K562 (cell line): ENCODE measurements at regions not wholly inside any gene's neighbourhood (a gene's known extent, or its start where the extent isn't known, plus 50 kb on each side); places are given as distances from the start of the nearest gene placed in this dataset.
A peak's percentile ranks its signal among the peaks of the same experiment; 100 is the strongest.

Experiments
- ATAC-seq: fragments of 200-7000 bp; cut with Tn5 transposase; 3 replicates; pipeline ENCODE4 v1.9.1; 2020; ENCODE audit warnings: moderate library complexity
- BruUV-seq: library from RNA; stranded (reverse); fragments of 400-500 nt; replicated peaks from 2 replicates; lab custom pipeline; 2021; lab: Mats Ljungman, UMichigan
- CTCF ChIA-PET: fragments of 300-600 bp; formaldehyde crosslinking; extraction: SDS; loops from one replicate; lab custom pipeline; 2021; ENCODE audit warnings: low intra/inter-chr PET ratio; lab: Yijun Ruan, JAX
- POLR2A ChIA-PET: fragments of 300-600, 350-650 bp; sonication (Branson Sonifier 250); formaldehyde crosslinking; extraction: SDS; loops from one replicate; lab custom pipeline; 2021; ENCODE audit warnings: antibody characterized with exemption, inconsistent platforms; lab: Yijun Ruan, JAX
- DNase-seq, 4 experiments: peaks; one replicate each; pipeline versions ENCODE4 v3.0.0 to v3.0.0-alpha.2; 2011 to 2018; ENCODE audit warnings: low spot score in 3 of 4, mixed read lengths in 3 of 4; ENCODE audit errors: extremely low read depth in 1 of 4
- FAIRE-seq: peaks from 2 replicates; lab custom pipeline; 2011; peaks lifted over from hg19 to GRCh38; lab: Jason Lieb, UNC
- H2AFZ ChIP-seq: 2 replicates; pipeline ENCODE4 v1.6.0; 2011; ENCODE audit warnings: low read depth, low read length, control low read depth, inconsistent platforms
- H3K27ac ChIP-seq: fragments of 200-600 bp; 3 replicates; pipeline ENCODE4 v1.8.0; 2011; ENCODE audit warnings: low read depth, mild to moderate bottlenecking, control low read depth, inconsistent platforms, low read length, moderate library complexity, mixed read lengths; ENCODE audit errors: extremely low read depth
- H3K27me3 ChIP-seq, 2 experiments: fragments of 300-600 bp in 1 of 2; 2 replicates in 1 of 2; 3 replicates in 1 of 2; pipeline versions ENCODE4 v1.6.0 to v1.8.0; 2011; ENCODE audit warnings: inconsistent platforms in 2 of 2, low read length in 2 of 2, mild to moderate bottlenecking in 1 of 2, mixed read lengths in 1 of 2, moderate library complexity in 1 of 2; ENCODE audit not compliant: control insufficient read depth in 2 of 2, insufficient read depth in 2 of 2
- H3K36me3 ChIP-seq: fragments of 300-600 bp; 3 replicates; pipeline ENCODE4 v1.8.0; 2011; ENCODE audit warnings: mild to moderate bottlenecking, low read length, inconsistent platforms; ENCODE audit not compliant: control insufficient read depth, insufficient read depth
- H3K4me1 ChIP-seq, 2 experiments: fragments of 200-600 bp in 1 of 2; replicated peaks in 1 of 2; 2 replicates in 1 of 2; 3 replicates in 1 of 2; pipeline versions ENCODE4 v1.5.1 to v1.8.0; 2011; ENCODE audit warnings: inconsistent platforms in 2 of 2, low read length in 2 of 2, mild to moderate bottlenecking in 1 of 2, mixed read lengths in 1 of 2, moderate library complexity in 1 of 2; ENCODE audit not compliant: control insufficient read depth in 2 of 2, insufficient read depth in 2 of 2
- H3K4me2 ChIP-seq: 2 replicates; pipeline ENCODE4 v1.6.1; 2011; ENCODE audit warnings: low read length, control low read depth, inconsistent platforms, mixed read lengths; ENCODE audit not compliant: insufficient read depth
- H3K4me3 ChIP-seq: fragments of 200-600 bp; sonication (generic), shearing (Covaris generic); 2 replicates; pipeline ENCODE4 v1.5.1; 2016; ENCODE audit warnings: control low read depth, inconsistent platforms
- H3K79me2 ChIP-seq: fragments of 200-600 bp; 3 replicates; pipeline ENCODE4 v1.8.0; 2011; ENCODE audit warnings: low read length, inconsistent platforms; ENCODE audit not compliant: control insufficient read depth, insufficient read depth
- H3K9ac ChIP-seq, 2 experiments: 2 replicates each; pipeline versions ENCODE4 v1.6.0 to v1.6.1; 2011; ENCODE audit warnings: low read depth in 2 of 2, low read length in 2 of 2, control low read depth in 1 of 2, inconsistent platforms in 1 of 2, mild to moderate bottlenecking in 1 of 2, mixed read lengths in 1 of 2; ENCODE audit not compliant: insufficient read depth in 1 of 2
- H3K9me1 ChIP-seq: one replicate; pipeline ENCODE4 v1.6.0; 2011; ENCODE audit warnings: inconsistent platforms, mild to moderate bottlenecking, low read length, moderate library complexity; ENCODE audit not compliant: control insufficient read depth, insufficient read depth
- H3K9me3 ChIP-seq: replicated peaks from 2 replicates; pipeline ENCODE4 v1.5.1; 2011; ENCODE audit warnings: low read depth, low read length, inconsistent platforms; ENCODE audit not compliant: control insufficient read depth, insufficient read depth
- H4K20me1 ChIP-seq: replicated peaks from 2 replicates; pipeline ENCODE4 v1.6.1; 2011; ENCODE audit warnings: low read length, inconsistent platforms, mixed read lengths; ENCODE audit not compliant: control insufficient read depth, insufficient read depth
- C11orf30 ChIP-seq: fragments of 450-650 bp; IDR thresholded peaks from 2 replicates; pipeline ENCODE4 v1.6.1; 2016; ENCODE audit warnings: low read depth, mild to moderate bottlenecking
- GABPB1 ChIP-seq: sonication (generic); formaldehyde crosslinking; IDR thresholded peaks from 2 replicates; pipeline ENCODE4 v1.8.0; 2022; ENCODE audit warnings: mild to moderate bottlenecking, missing genetic modification reagents
- HMG20B ChIP-seq: fragments of 250-450 bp; sonication (Bioruptor Pico); IDR thresholded peaks from 2 replicates; pipeline ENCODE4 v1.5.0; 2021; ENCODE audit warnings: mild to moderate bottlenecking
- HSF4 ChIP-seq: fragments of 250-450 bp; sonication (Bioruptor Pico); IDR thresholded peaks from 2 replicates; pipeline ENCODE4 v2.1.2; 2022; ENCODE audit warnings: mild to moderate bottlenecking, moderate library complexity, borderline replicate concordance
- KLF16 ChIP-seq: IDR thresholded peaks from 2 replicates; pipeline ENCODE4 v1.6.1; 2016; ENCODE audit warnings: antibody characterized with exemption
- MAFF ChIP-seq: IDR thresholded peaks from 2 replicates; pipeline ENCODE4 v1.6.1; 2012; ENCODE audit warnings: low read length, improper control_type of control experiment
- NCOA1 ChIP-seq: fragments of 450-650 bp; IDR thresholded peaks from 2 replicates; pipeline ENCODE4 v1.6.1; 2016; ENCODE audit warnings: low read depth
- PRPF4 ChIP-seq: fragments of 200-400 bp; formaldehyde crosslinking; IDR thresholded peaks from one replicate; pipeline ENCODE4 v1.6.1; 2017; ENCODE audit warnings: low read length, low read depth, mild to moderate bottlenecking; ENCODE audit not compliant: insufficient read depth, poor library complexity, severe bottlenecking
- STAT5B ChIP-seq: fragments of 250-450 bp; sonication (Bioruptor Pico); IDR thresholded peaks from 2 replicates; pipeline ENCODE4 v1.8.0; 2021; ENCODE audit warnings: mild to moderate bottlenecking, inconsistent platforms
- ZNF316 ChIP-seq: fragments of 450-650 bp; IDR thresholded peaks from 2 replicates; pipeline ENCODE4 v1.6.1; 2016
- ZNF696 ChIP-seq: fragments of 250-450 bp; sonication (Bioruptor Pico); conservative IDR thresholded peaks from 2 replicates; pipeline ENCODE4 v1.4.0; 2020; ENCODE audit warnings: mild to moderate bottlenecking, moderate library complexity
- WGBS: fragments of 100-300 bp; shearing (Covaris generic); methylation state at CpG from one replicate; pipeline ENCODE4 v1.1.6; 2016; ENCODE audit warnings: low coverage, mixed read lengths; ENCODE audit not compliant: insufficient coverage; ENCODE audit errors: missing lambda C conversion rate; 5-methylcytosine and 5-hydroxymethylcytosine counted together
- in situ Hi-C: fragments of 300-500 bp; cut with MboI; formaldehyde crosslinking; loops from 4 replicates; pipeline ENCODE4 v1.15.0; 2018; ENCODE audit warnings: inconsistent platforms, mixed read lengths
- intact Hi-C: fragments of 100-400 bp; cut with micrococcal nuclease; formaldehyde crosslinking; loops from 2 replicates; pipeline ENCODE4 v1.14.2; 2022
- TF ChIP-seq, protein P1 (sequence below): fragments of 450-650 bp; formaldehyde crosslinking; IDR thresholded peaks from 2 replicates; pipeline ENCODE4 v1.4.0; 2022; ENCODE audit warnings: mild to moderate bottlenecking, moderate library complexity
- TF ChIP-seq, protein P2 (sequence below): sonication (generic); formaldehyde crosslinking; IDR thresholded peaks from 2 replicates; pipeline ENCODE4 v1.8.1; 2023; ENCODE audit warnings: mild to moderate bottlenecking, missing genetic modification reagents
- TF ChIP-seq, protein P3 (sequence below): sonication (generic); formaldehyde crosslinking; IDR thresholded peaks from 2 replicates; pipeline ENCODE4 v1.8.0; 2022; ENCODE audit warnings: missing genetic modification reagents, mild to moderate bottlenecking, borderline replicate concordance

DNA sequence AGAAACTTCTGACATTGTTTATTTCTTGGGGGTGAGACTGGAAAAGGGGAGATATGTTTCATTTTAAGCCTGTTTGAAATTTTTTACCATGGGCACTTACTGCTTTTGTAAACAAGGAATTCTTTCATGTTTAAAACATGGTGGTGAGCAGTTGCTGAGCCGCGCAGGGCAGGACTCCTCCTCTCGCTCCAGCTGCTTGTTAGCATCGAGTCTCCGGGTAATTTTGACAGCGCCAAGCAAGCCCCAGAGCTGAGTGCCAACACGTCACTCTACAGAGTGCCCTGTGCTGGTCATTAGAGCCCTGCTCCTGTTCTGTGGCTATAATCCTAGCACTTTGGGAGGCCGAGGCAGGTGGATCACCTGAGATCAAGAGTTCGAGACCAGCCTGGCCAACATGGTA is 116.5 kb upstream of the MSX2 start (continued):
- TF ChIP-seq, protein P1, sequence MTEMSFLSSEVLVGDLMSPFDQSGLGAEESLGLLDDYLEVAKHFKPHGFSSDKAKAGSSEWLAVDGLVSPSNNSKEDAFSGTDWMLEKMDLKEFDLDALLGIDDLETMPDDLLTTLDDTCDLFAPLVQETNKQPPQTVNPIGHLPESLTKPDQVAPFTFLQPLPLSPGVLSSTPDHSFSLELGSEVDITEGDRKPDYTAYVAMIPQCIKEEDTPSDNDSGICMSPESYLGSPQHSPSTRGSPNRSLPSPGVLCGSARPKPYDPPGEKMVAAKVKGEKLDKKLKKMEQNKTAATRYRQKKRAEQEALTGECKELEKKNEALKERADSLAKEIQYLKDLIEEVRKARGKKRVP (CRISPR knock-in tag): no peak
- TF ChIP-seq KLF16: no peak
- TF ChIP-seq HMG20B (CRISPR knock-in tag): no peak
- TF ChIP-seq HSF4 (CRISPR knock-in tag): no peak

DNA sequence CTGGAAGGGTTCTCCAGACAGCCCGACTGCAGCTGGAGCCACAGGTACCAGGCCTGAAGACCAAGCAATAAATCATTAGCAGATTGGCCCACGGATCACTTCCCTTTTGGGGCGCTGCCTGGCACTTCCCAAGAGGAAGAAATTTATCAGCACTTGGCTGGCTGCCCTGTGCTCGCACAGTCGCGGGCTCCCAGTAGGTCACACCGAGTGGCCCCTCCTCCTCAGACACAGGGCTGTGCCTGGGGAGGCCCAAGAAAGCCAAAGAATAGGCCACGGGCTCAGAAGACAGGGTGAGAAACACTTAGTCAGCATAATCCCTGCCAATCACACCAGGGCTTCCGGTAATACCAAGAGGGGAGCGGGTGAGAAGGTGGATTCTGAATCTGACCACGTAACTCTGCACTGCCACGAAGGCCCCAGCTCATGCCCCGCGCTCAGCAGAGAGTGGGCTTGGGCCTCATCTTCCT is 115.7 kb upstream of the MSX2 start:
- Histone ChIP-seq H3K4me2 (no peak overlapping the region), H3K4me1 (no peaks in the 10 kb centered on the region; a peak in 1 of 5 replicates), H4K20me1 (no peaks in the 10 kb centered on the region), H2AFZ (no peak overlapping the region), H3K9ac (no peak overlapping the region), H3K36me3 (no peaks in the 10 kb centered on the region), H3K4me3 (no peak overlapping the region), H3K27ac (no peak overlapping the region), H3K9me1 (no peaks in the 10 kb centered on the region), H3K79me2 (no peaks in the 10 kb centered on the region), H3K27me3 (peaks cover 14 to 43% of the 10 kb centered on the region in 2 experiments; a peak in 4 of 5 replicates), H3K9me3 (no peaks in the 10 kb centered on the region)
- ATAC-seq: no peak; the same call in 2 of the 3 replicates
- intact Hi-C loops: no loop called here
- in situ Hi-C loops: no loop called here
- no TSS peak for BruUV-seq
- WGBS: 3% methylated on average over 13 of the region's 14 CpGs
- CTCF ChIA-PET: no interaction called here
- POLR2A ChIA-PET: no interaction called here
- DNase-seq: no peak
- no peak for FAIRE-seq
- TF ChIP-seq NCOA1 (no peak), MAFF (peak; percentile 82), STAT5B (CRISPR knock-in tag) (no peak), ZNF696 (CRISPR knock-in tag) (no peak), ZNF316 (peak; percentile 90), PRPF4 (no peak), C11orf30 (peak; percentile 85), GABPB1 (CRISPR knock-in tag) (no peak)
- TF ChIP-seq, protein P2, sequence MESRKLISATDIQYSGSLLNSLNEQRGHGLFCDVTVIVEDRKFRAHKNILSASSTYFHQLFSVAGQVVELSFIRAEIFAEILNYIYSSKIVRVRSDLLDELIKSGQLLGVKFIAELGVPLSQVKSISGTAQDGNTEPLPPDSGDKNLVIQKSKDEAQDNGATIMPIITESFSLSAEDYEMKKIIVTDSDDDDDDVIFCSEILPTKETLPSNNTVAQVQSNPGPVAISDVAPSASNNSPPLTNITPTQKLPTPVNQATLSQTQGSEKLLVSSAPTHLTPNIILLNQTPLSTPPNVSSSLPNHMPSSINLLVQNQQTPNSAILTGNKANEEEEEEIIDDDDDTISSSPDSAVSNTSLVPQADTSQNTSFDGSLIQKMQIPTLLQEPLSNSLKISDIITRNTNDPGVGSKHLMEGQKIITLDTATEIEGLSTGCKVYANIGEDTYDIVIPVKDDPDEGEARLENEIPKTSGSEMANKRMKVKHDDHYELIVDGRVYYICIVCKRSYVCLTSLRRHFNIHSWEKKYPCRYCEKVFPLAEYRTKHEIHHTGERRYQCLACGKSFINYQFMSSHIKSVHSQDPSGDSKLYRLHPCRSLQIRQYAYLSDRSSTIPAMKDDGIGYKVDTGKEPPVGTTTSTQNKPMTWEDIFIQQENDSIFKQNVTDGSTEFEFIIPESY (CRISPR knock-in tag): no peak
- TF ChIP-seq, protein P3, sequence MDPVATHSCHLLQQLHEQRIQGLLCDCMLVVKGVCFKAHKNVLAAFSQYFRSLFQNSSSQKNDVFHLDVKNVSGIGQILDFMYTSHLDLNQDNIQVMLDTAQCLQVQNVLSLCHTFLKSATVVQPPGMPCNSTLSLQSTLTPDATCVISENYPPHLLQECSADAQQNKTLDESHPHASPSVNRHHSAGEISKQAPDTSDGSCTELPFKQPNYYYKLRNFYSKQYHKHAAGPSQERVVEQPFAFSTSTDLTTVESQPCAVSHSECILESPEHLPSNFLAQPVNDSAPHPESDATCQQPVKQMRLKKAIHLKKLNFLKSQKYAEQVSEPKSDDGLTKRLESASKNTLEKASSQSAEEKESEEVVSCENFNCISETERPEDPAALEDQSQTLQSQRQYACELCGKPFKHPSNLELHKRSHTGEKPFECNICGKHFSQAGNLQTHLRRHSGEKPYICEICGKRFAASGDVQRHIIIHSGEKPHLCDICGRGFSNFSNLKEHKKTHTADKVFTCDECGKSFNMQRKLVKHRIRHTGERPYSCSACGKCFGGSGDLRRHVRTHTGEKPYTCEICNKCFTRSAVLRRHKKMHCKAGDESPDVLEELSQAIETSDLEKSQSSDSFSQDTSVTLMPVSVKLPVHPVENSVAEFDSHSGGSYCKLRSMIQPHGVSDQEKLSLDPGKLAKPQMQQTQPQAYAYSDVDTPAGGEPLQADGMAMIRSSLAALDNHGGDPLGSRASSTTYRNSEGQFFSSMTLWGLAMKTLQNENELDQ (CRISPR knock-in tag): no peak
